Duodenal mucosa (tissue), 2 donors: ENCODE measurements at regions not wholly inside any gene's neighbourhood (a gene's known extent, or its start where the extent isn't known, plus 50 kb on each side); places are given as distances from the start of the nearest gene placed in this dataset.

Source experiments
- H3K27ac ChIP-seq: one replicate; pipeline ENCODE4 v1.7.0; 2013; ENCODE audit warnings: low read depth, low read length
- H3K27me3 ChIP-seq, 2 donors: one replicate each; pipeline ENCODE4 v1.7.0; 2013; ENCODE audit warnings: low read length in 2 of 2, control low read depth in 1 of 2; ENCODE audit not compliant: insufficient read depth in 2 of 2, control insufficient read depth in 1 of 2
- H3K36me3 ChIP-seq, 2 donors: one replicate each; pipeline ENCODE4 v1.7.0; 2013; ENCODE audit warnings: low read length in 2 of 2, control low read depth in 1 of 2; ENCODE audit not compliant: insufficient read depth in 2 of 2, control insufficient read depth in 1 of 2
- H3K4me1 ChIP-seq, 2 donors: one replicate each; pipeline ENCODE4 v1.7.0; 2013; ENCODE audit warnings: low read length in 2 of 2, control low read depth in 1 of 2; ENCODE audit not compliant: insufficient read depth in 2 of 2, control insufficient read depth in 1 of 2
- H3K4me3 ChIP-seq, 2 donors: one replicate each; pipeline ENCODE4 v1.7.0; 2013; ENCODE audit warnings: low read length in 2 of 2, low read depth in 1 of 2
- H3K9ac ChIP-seq, 2 donors: one replicate each; pipeline ENCODE4 v1.7.0; 2013; ENCODE audit warnings: low read length in 2 of 2, low read depth in 1 of 2
- H3K9me3 ChIP-seq, 2 donors: one replicate each; pipeline ENCODE4 v1.7.0; 2013; ENCODE audit warnings: low read length in 2 of 2, control low read depth in 1 of 2; ENCODE audit not compliant: control insufficient read depth in 1 of 2

DNA sequence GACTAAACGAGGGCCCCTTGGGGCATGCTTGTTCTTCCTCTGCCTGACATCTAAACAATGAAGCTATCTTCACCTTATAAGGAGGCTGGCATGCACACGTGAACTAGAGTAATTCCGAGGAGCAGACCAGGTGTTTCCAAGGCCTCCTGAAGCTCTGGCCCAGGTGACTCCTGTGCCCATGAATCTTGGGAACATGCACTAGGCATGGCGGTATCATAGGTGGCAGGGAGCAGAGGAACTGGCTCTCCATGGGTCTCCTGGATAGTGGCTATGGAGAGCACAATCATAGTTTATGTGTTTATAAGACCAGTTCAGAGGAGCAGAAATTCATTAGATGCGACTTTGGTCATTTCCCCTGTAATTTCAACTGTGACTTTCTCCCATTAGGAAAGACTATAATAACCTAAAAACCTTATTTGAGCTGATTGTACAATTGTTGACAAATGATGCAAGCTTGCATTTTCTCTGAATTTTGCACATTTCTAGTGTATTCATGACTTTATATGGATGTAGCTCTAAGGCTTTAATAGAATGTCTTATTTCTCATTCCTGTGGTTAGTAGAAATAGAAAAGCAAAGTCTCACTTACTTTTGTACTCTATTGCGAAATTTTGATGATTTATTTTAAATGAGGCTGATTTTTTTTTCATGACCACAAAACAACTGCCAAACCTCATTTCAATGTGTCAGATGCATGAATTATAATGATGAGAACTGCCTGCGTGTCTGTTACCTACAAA lies 135.3 kb upstream of the RPS23 start:
- peaks cover 4 to 5% of the 10 kb centered on the region in 2 donors for H3K4me1 ChIP-seq
- H3K9ac ChIP-seq = no peak overlapping the region
- H3K4me3 ChIP-seq = no peak overlapping the region
- H3K36me3 ChIP-seq = no peaks in the 10 kb centered on the region
- H3K27ac ChIP-seq = no peak overlapping the region
- H3K27me3 ChIP-seq = no peaks in the 10 kb centered on the region
- H3K9me3 ChIP-seq = no peaks in the 10 kb centered on the region

DNA sequence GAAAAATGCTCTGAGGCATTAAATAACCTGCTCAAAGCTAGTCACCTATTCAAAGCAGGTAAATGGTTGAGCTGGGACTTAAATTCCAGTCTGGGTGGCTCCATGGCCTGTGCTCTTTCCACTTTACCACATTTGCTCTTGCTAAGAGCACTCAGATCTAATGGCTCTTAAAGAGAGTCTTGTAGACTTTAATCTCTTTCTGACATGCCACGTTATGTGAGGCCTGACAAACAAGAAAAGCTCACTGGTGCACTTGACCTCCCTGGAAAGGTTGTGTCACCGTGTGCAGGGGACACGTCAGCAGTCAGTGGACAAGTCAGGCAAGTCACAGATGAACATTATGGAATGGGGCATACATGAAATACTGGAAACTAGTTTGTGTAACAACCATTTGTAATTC lies 129.9 kb upstream of the RPS23 start:
- H3K36me3 ChIP-seq = no peaks in the 10 kb centered on the region
- no peaks in the 10 kb centered on the region for H3K27me3 ChIP-seq
- H3K4me3 ChIP-seq = no peak overlapping the region
- no peak overlapping the region for H3K9ac ChIP-seq
- H3K27ac ChIP-seq = no peak overlapping the region
- no peaks in the 10 kb centered on the region for H3K4me1 ChIP-seq
- H3K9me3 ChIP-seq = peaks cover 4 to 7% of the 10 kb centered on the region in 2 donors

- no peaks in the 10 kb centered on the region for H3K4me1 ChIP-seq
- H3K27ac ChIP-seq = no peak overlapping the region
- peaks cover 4 to 7% of the 10 kb centered on the region in 2 donors for H3K9me3 ChIP-seq
- H3K27me3 ChIP-seq = no peaks in the 10 kb centered on the region
- H3K4me3 ChIP-seq = no peak overlapping the region
- no peak overlapping the region for H3K9ac ChIP-seq
- no peaks in the 10 kb centered on the region for H3K36me3 ChIP-seq
Observed at GRCh38 chr5:82406205-82406773, 128.1 kb upstream of the RPS23 start.

DNA sequence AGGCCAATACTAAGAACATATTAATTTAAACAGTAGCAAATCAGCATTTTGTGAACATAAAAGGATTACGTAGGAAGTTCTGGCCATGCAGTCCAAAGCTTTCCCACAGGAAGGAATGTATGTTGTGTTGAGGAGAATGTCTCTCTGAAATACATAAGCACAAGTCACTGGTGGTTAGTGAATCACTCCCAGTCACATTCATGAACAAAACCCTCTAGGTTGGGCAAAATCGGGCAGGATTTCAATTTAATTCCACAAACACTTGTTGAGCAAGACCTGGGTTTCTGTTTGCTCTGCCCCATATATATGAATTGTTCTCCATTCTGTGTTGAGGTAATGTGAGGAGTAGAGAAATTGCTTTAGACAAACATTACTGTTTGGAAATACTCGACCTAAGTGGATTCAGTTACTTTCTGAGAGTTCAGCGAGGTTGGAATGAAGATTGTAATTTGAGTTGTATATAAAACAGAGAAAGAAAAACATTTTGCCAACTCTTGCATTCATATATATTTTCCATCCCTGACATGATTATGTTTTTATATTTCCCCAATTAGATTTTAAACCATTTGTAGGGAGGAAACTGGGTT lies 127.6 kb upstream of the RPS23 start:
- H3K27ac ChIP-seq = no peak overlapping the region
- no peaks in the 10 kb centered on the region for H3K27me3 ChIP-seq
- H3K36me3 ChIP-seq = no peaks in the 10 kb centered on the region
- no peak overlapping the region for H3K4me3 ChIP-seq
- H3K4me1 ChIP-seq = no peaks in the 10 kb centered on the region
- H3K9me3 ChIP-seq = peaks cover 4 to 7% of the 10 kb centered on the region in 2 donors
- H3K9ac ChIP-seq = no peak overlapping the region

DNA sequence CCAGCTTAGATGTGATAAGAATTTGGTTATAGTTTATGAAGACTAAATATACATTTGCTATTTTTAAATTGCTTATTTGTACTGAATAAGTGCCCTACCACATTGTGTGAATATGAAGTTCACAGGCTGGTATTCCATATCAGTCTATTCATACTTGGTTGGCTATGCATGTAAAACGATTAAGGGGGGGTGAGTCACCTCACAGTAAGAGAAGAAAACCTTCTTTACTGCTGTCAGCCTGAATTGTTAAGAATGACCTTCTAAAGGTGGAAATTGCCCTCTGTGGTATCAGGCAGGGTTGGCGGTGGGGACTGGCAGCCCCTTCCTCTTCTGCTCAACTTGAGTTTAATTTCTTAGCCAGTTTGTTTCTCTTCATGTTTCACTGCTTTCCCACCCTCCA lies 127.0 kb upstream of the RPS23 start:
- no peaks in the 10 kb centered on the region for H3K4me1 ChIP-seq
- no peak overlapping the region for H3K4me3 ChIP-seq
- no peak overlapping the region for H3K27ac ChIP-seq
- no peaks in the 10 kb centered on the region for H3K36me3 ChIP-seq
- no peaks in the 10 kb centered on the region for H3K27me3 ChIP-seq
- H3K9ac ChIP-seq = no peak overlapping the region
- peaks cover 4 to 7% of the 10 kb centered on the region in 2 donors for H3K9me3 ChIP-seq

GRCh38 chr5:82404382-82404945 lies 126.3 kb upstream of the RPS23 start:
- Histone ChIP-seq H3K9me3 (peaks cover 4 to 7% of the 10 kb centered on the region in 2 donors), H3K27me3 (no peaks in the 10 kb centered on the region), H3K27ac (no peak overlapping the region), H3K4me1 (no peaks in the 10 kb centered on the region), H3K4me3 (no peak overlapping the region), H3K36me3 (no peaks in the 10 kb centered on the region), H3K9ac (no peak overlapping the region)

GRCh38 chr5:82403724-82404123 lies 125.6 kb upstream of the RPS23 start:
- Histone ChIP-seq H3K27me3 (no peaks in the 10 kb centered on the region), H3K27ac (no peak overlapping the region), H3K4me1 (no peaks in the 10 kb centered on the region)

DNA sequence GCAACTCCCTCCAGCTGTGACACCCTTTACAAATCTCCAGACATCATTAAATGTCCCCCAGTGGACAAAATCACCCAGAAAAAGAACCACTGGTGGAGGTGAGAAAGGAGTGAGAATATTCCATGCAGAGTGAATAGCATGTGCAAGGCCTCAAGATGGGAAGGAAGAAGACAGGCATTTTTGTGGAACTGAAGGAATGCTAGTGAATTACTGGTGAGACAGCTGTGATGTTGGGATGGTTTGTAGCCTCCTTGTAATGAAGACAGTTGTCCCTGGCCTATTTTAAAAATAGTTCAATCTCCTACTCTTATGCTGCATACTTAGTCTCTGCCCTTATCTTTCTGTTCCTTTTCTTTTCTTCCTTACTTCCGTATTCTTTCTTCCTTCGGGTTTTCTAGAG lies 124.9 kb upstream of the RPS23 start:
- no peaks in the 10 kb centered on the region for H3K4me1 ChIP-seq
- no peak overlapping the region for H3K4me3 ChIP-seq
- no peaks in the 10 kb centered on the region for H3K36me3 ChIP-seq
- no peak overlapping the region for H3K9ac ChIP-seq
- no peaks in the 10 kb centered on the region for H3K27me3 ChIP-seq
- H3K9me3 ChIP-seq = peaks cover 4 to 7% of the 10 kb centered on the region in 2 donors
- no peak overlapping the region for H3K27ac ChIP-seq

More at GRCh38 chr5:82403724-82404123, 125.6 kb upstream of the RPS23 start:
- H3K9me3 ChIP-seq = peaks cover 4 to 7% of the 10 kb centered on the region in 2 donors
- H3K36me3 ChIP-seq = no peaks in the 10 kb centered on the region
- H3K9ac ChIP-seq = no peak overlapping the region
- H3K4me3 ChIP-seq = no peak overlapping the region

DNA sequence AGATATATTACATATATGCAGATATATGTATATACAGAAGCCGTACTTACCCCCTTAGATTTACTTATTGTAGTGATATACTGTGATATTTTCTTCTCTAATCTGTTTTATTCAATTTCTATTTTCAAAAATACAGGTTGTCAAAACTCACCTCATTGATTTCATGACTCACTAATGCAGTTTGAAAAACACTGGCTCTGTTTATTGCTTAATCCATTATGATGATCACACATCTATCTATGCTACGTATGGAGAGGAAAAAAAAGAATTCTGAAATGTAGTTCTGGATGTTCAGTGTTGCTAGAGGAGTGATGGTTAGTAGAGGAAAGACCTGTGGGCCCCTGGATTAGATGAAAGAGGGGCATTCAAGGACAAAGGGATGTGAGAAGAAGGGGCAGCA lies 121.0 kb upstream of the RPS23 start:
- H3K9ac ChIP-seq = no peak overlapping the region
- H3K9me3 ChIP-seq = no peaks in the 10 kb centered on the region
- H3K36me3 ChIP-seq = no peaks in the 10 kb centered on the region
- no peaks in the 10 kb centered on the region for H3K27me3 ChIP-seq
- no peak overlapping the region for H3K4me3 ChIP-seq
- no peaks in the 10 kb centered on the region for H3K4me1 ChIP-seq
- H3K27ac ChIP-seq = no peak overlapping the region

DNA sequence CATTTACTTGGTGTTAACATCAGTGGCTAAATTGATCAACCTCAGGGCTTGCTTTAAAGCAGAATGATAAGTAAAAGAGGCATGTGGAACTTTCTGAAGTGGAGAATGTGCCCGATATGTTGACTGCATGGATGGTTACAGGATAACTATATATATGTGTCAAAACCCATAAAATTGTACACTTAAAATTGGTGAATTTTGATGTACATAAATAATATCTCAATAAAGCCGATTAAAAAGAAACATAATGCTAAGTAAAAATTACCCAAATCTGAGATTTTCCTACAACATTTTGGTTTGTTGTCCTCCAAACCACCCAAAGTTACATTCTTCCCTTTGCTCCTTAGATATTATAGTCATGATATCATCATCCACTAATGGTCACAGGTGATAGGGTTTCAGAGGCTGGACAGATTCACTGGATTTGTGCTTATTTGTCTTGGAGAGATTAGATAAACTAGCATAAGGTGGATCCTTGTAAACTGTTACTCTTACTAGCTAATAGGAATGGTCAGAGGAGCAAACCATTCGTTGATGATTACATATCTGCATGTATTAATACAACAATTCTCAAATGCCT lies 119.7 kb upstream of the RPS23 start:
- Histone ChIP-seq H3K9ac (no peak overlapping the region), H3K27me3 (no peaks in the 10 kb centered on the region), H3K4me3 (no peak overlapping the region), H3K27ac (no peak overlapping the region), H3K36me3 (no peaks in the 10 kb centered on the region), H3K4me1 (no peaks in the 10 kb centered on the region), H3K9me3 (no peaks in the 10 kb centered on the region)
